Thyroid gland (tissue), 4 donors: ENCODE measurements at regions not wholly inside any gene's neighbourhood (a gene's known extent, or its start where the extent isn't known, plus 50 kb on each side); places are given as distances from the start of the nearest gene placed in this dataset.

ENCODE experiments used
- POLR2A ChIP-seq, 2 donors: fragments of 450-650 bp; IDR thresholded peaks; one replicate each; pipeline ENCODE4 v1.6.1; 2017; ENCODE audit warnings: antibody characterized with exemption in 2 of 2, mild to moderate bottlenecking in 2 of 2, moderate library complexity in 1 of 2
- TF ChIP-seq, protein P1 (sequence below), 6 experiments: fragments of 200-600 bp in 3 of 6; fragments of 450-650 bp in 3 of 6; sonication (generic) in 3 of 6; IDR thresholded peaks; one replicate each; pipeline ENCODE4 v1.5.1; 2016 to 2019; ENCODE audit warnings: antibody characterized with exemption in 6 of 6, mild to moderate bottlenecking in 2 of 6, inconsistent platforms in 1 of 6, moderate library complexity in 1 of 6

GRCh38 chr2:121905201-121905600 lies 149.8 kb downstream of the TSN start:
- TF ChIP-seq, protein P1, sequence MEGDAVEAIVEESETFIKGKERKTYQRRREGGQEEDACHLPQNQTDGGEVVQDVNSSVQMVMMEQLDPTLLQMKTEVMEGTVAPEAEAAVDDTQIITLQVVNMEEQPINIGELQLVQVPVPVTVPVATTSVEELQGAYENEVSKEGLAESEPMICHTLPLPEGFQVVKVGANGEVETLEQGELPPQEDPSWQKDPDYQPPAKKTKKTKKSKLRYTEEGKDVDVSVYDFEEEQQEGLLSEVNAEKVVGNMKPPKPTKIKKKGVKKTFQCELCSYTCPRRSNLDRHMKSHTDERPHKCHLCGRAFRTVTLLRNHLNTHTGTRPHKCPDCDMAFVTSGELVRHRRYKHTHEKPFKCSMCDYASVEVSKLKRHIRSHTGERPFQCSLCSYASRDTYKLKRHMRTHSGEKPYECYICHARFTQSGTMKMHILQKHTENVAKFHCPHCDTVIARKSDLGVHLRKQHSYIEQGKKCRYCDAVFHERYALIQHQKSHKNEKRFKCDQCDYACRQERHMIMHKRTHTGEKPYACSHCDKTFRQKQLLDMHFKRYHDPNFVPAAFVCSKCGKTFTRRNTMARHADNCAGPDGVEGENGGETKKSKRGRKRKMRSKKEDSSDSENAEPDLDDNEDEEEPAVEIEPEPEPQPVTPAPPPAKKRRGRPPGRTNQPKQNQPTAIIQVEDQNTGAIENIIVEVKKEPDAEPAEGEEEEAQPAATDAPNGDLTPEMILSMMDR (IDR thresholded peaks at IDR 0.05), result no peak
- no peak for TF ChIP-seq POLR2A (IDR thresholded peaks at IDR 0.05)
